K562 (cell line): ENCODE measurements at regions not wholly inside any gene's neighbourhood (a gene's known extent, or its start where the extent isn't known, plus 50 kb on each side); places are given as distances from the start of the nearest gene placed in this dataset.

Experiments
- ATAC-seq: fragments of 200-7000 bp; cut with Tn5 transposase; 3 replicates; pipeline ENCODE4 v1.9.1; 2020; ENCODE audit warnings: moderate library complexity
- BruUV-seq: library from RNA; stranded (reverse); fragments of 400-500 nt; replicated peaks from 2 replicates; lab custom pipeline; 2021; lab: Mats Ljungman, UMichigan
- CTCF ChIA-PET: fragments of 300-600 bp; formaldehyde crosslinking; extraction: SDS; loops from one replicate; lab custom pipeline; 2021; ENCODE audit warnings: low intra/inter-chr PET ratio; lab: Yijun Ruan, JAX
- POLR2A ChIA-PET: fragments of 300-600, 350-650 bp; sonication (Branson Sonifier 250); formaldehyde crosslinking; extraction: SDS; loops from one replicate; lab custom pipeline; 2021; ENCODE audit warnings: antibody characterized with exemption, inconsistent platforms; lab: Yijun Ruan, JAX
- DNase-seq, 4 experiments: peaks; one replicate each; pipeline versions ENCODE4 v3.0.0 to v3.0.0-alpha.2; 2011 to 2018; ENCODE audit warnings: low spot score in 3 of 4, mixed read lengths in 3 of 4; ENCODE audit errors: extremely low read depth in 1 of 4
- FAIRE-seq: peaks from 2 replicates; lab custom pipeline; 2011; peaks lifted over from hg19 to GRCh38; lab: Jason Lieb, UNC
- H2AFZ ChIP-seq: 2 replicates; pipeline ENCODE4 v1.6.0; 2011; ENCODE audit warnings: low read depth, low read length, control low read depth, inconsistent platforms
- H3K27ac ChIP-seq: fragments of 200-600 bp; 3 replicates; pipeline ENCODE4 v1.8.0; 2011; ENCODE audit warnings: low read depth, mild to moderate bottlenecking, control low read depth, inconsistent platforms, low read length, moderate library complexity, mixed read lengths; ENCODE audit errors: extremely low read depth
- H3K27me3 ChIP-seq, 2 experiments: fragments of 300-600 bp in 1 of 2; 2 replicates in 1 of 2; 3 replicates in 1 of 2; pipeline versions ENCODE4 v1.6.0 to v1.8.0; 2011; ENCODE audit warnings: inconsistent platforms in 2 of 2, low read length in 2 of 2, mild to moderate bottlenecking in 1 of 2, mixed read lengths in 1 of 2, moderate library complexity in 1 of 2; ENCODE audit not compliant: control insufficient read depth in 2 of 2, insufficient read depth in 2 of 2
- H3K36me3 ChIP-seq: fragments of 300-600 bp; 3 replicates; pipeline ENCODE4 v1.8.0; 2011; ENCODE audit warnings: mild to moderate bottlenecking, low read length, inconsistent platforms; ENCODE audit not compliant: control insufficient read depth, insufficient read depth
- H3K4me1 ChIP-seq, 2 experiments: fragments of 200-600 bp in 1 of 2; replicated peaks in 1 of 2; 2 replicates in 1 of 2; 3 replicates in 1 of 2; pipeline versions ENCODE4 v1.5.1 to v1.8.0; 2011; ENCODE audit warnings: inconsistent platforms in 2 of 2, low read length in 2 of 2, mild to moderate bottlenecking in 1 of 2, mixed read lengths in 1 of 2, moderate library complexity in 1 of 2; ENCODE audit not compliant: control insufficient read depth in 2 of 2, insufficient read depth in 2 of 2
- H3K4me2 ChIP-seq: 2 replicates; pipeline ENCODE4 v1.6.1; 2011; ENCODE audit warnings: low read length, control low read depth, inconsistent platforms, mixed read lengths; ENCODE audit not compliant: insufficient read depth
- H3K4me3 ChIP-seq: fragments of 200-600 bp; sonication (generic), shearing (Covaris generic); 2 replicates; pipeline ENCODE4 v1.5.1; 2016; ENCODE audit warnings: control low read depth, inconsistent platforms
- H3K79me2 ChIP-seq: fragments of 200-600 bp; 3 replicates; pipeline ENCODE4 v1.8.0; 2011; ENCODE audit warnings: low read length, inconsistent platforms; ENCODE audit not compliant: control insufficient read depth, insufficient read depth
- H3K9ac ChIP-seq, 2 experiments: 2 replicates each; pipeline versions ENCODE4 v1.6.0 to v1.6.1; 2011; ENCODE audit warnings: low read depth in 2 of 2, low read length in 2 of 2, control low read depth in 1 of 2, inconsistent platforms in 1 of 2, mild to moderate bottlenecking in 1 of 2, mixed read lengths in 1 of 2; ENCODE audit not compliant: insufficient read depth in 1 of 2
- H3K9me1 ChIP-seq: one replicate; pipeline ENCODE4 v1.6.0; 2011; ENCODE audit warnings: inconsistent platforms, mild to moderate bottlenecking, low read length, moderate library complexity; ENCODE audit not compliant: control insufficient read depth, insufficient read depth
- H3K9me3 ChIP-seq: replicated peaks from 2 replicates; pipeline ENCODE4 v1.5.1; 2011; ENCODE audit warnings: low read depth, low read length, inconsistent platforms; ENCODE audit not compliant: control insufficient read depth, insufficient read depth
- H4K20me1 ChIP-seq: replicated peaks from 2 replicates; pipeline ENCODE4 v1.6.1; 2011; ENCODE audit warnings: low read length, inconsistent platforms, mixed read lengths; ENCODE audit not compliant: control insufficient read depth, insufficient read depth
- CBFA2T3 ChIP-seq: fragments of 450-650 bp; IDR thresholded peaks from 2 replicates; pipeline ENCODE4 v1.6.1; 2017
- CHD4 ChIP-seq: fragments of 200-600 bp; sonication (generic); IDR thresholded peaks from 3 replicates; pipeline ENCODE4 v1.6.1; 2012; ENCODE audit warnings: low read depth, mild to moderate bottlenecking, mixed read lengths, low read length, inconsistent platforms; ENCODE audit not compliant: insufficient read depth, insufficient replicate concordance, poor library complexity, severe bottlenecking
- GTF2E2 ChIP-seq: fragments of 200-800 bp; sonication (Bioruptor generic); IDR thresholded peaks from 2 replicates; pipeline ENCODE4 v1.6.1; 2016; ENCODE audit warnings: missing genetic modification characterization, missing compliant biosample characterization
- HMG20B ChIP-seq: fragments of 250-450 bp; sonication (Bioruptor Pico); IDR thresholded peaks from 2 replicates; pipeline ENCODE4 v1.5.0; 2021; ENCODE audit warnings: mild to moderate bottlenecking
- HOMEZ ChIP-seq: fragments of 250-450 bp; sonication (Bioruptor Pico); IDR thresholded peaks from 2 replicates; pipeline ENCODE4 v1.4.0; 2020; ENCODE audit warnings: mild to moderate bottlenecking, moderate library complexity
- KDM1A ChIP-seq, 2 experiments: fragments of 450-650 bp; IDR thresholded peaks; 2 replicates each; pipeline ENCODE4 v1.6.1; 2016; ENCODE audit warnings: mild to moderate bottlenecking in 2 of 2
- NCOR1 ChIP-seq: fragments of 450-650 bp; IDR thresholded peaks from 2 replicates; pipeline ENCODE4 v1.6.1; 2016; ENCODE audit warnings: mild to moderate bottlenecking, moderate library complexity
- PKNOX1 ChIP-seq: fragments of 450-650 bp; IDR thresholded peaks from 2 replicates; pipeline ENCODE4 v1.6.1; 2016
- REST ChIP-seq, 2 experiments: fragments of 450-650 bp; formaldehyde crosslinking in 1 of 2; IDR thresholded peaks; 2 replicates each; pipeline versions ENCODE4 v1.4.0 to v1.6.1; 2014 to 2020; ENCODE audit warnings: mild to moderate bottlenecking in 2 of 2, borderline replicate concordance in 1 of 2, low read depth in 1 of 2
- RUNX1 ChIP-seq: sonication (generic); IDR thresholded peaks from 2 replicates; pipeline ENCODE4 v1.6.1; 2016; ENCODE audit warnings: antibody characterized with exemption, low read depth
- SMARCA4 ChIP-seq: fragments of 450-650 bp; IDR thresholded peaks from 2 replicates; pipeline ENCODE4 v1.6.1; 2016
- SMARCA5 ChIP-seq: fragments of 450-650 bp; IDR thresholded peaks from 2 replicates; pipeline ENCODE4 v1.6.1; 2016
- SMARCC2 ChIP-seq: fragments of 450-650 bp; IDR thresholded peaks from 2 replicates; pipeline ENCODE4 v1.6.1; 2017; ENCODE audit warnings: antibody characterized with exemption, moderate library complexity, mild to moderate bottlenecking, low read depth
- ZFP36 ChIP-seq: fragments of 150-350 bp; IDR thresholded peaks from 2 replicates; pipeline ENCODE4 v1.6.1; 2018; ENCODE audit warnings: low read length, low read depth; ENCODE audit not compliant: partially characterized antibody
- ZNF121 ChIP-seq: sonication (generic); formaldehyde crosslinking; conservative IDR thresholded peaks from 2 replicates; pipeline ENCODE4 v1.8.0; 2022; ENCODE audit warnings: missing genetic modification reagents
- WGBS: fragments of 100-300 bp; shearing (Covaris generic); methylation state at CpG from one replicate; pipeline ENCODE4 v1.1.6; 2016; ENCODE audit warnings: low coverage, mixed read lengths; ENCODE audit not compliant: insufficient coverage; ENCODE audit errors: missing lambda C conversion rate; 5-methylcytosine and 5-hydroxymethylcytosine counted together
- in situ Hi-C: fragments of 300-500 bp; cut with MboI; formaldehyde crosslinking; loops from 4 replicates; pipeline ENCODE4 v1.15.0; 2018; ENCODE audit warnings: inconsistent platforms, mixed read lengths
- intact Hi-C: fragments of 100-400 bp; cut with micrococcal nuclease; formaldehyde crosslinking; loops from 2 replicates; pipeline ENCODE4 v1.14.2; 2022

GRCh38 chr5:13249854-13250253 is 694.6 kb downstream of the DNAH5 start:
- in situ Hi-C loops, result no loop called here
- no peak for ATAC-seq
- ChIA-PET POLR2A (no interaction called here), CTCF (no interaction called here)
- intact Hi-C loops, result no loop called here
- no peak overlapping the region for H2AFZ ChIP-seq
- BruUV-seq, result no TSS peak
- no peak overlapping the region for H3K4me2 ChIP-seq
- no peaks in the 10 kb centered on the region for H3K27me3 ChIP-seq
- no peak overlapping the region for H3K27ac ChIP-seq
- H3K9me1 ChIP-seq, result no peaks in the 10 kb centered on the region
- H3K36me3 ChIP-seq, result no peaks in the 10 kb centered on the region
- no peak overlapping the region for H3K4me3 ChIP-seq
- no peak for DNase-seq
- no peaks in the 10 kb centered on the region for H3K4me1 ChIP-seq
- no peaks in the 10 kb centered on the region for H3K79me2 ChIP-seq
- no peaks in the 10 kb centered on the region for H4K20me1 ChIP-seq
- no peak for FAIRE-seq
- no peak overlapping the region for H3K9ac ChIP-seq
- no peaks in the 10 kb centered on the region for H3K9me3 ChIP-seq
- WGBS, result 0% methylated on average over 1 of the region's 1 CpG
- TF ChIP-seq KDM1A (IDR thresholded peaks at IDR 0.05) (no peak), SMARCA4 (no peak), SMARCC2 (no peak), GTF2E2 (no peak), REST (IDR thresholded peaks at IDR 0.05; ENCODE audit: borderline replicate concordance) (no peak), REST (CRISPR knock-in tag; IDR thresholded peaks at IDR 0.05; ENCODE audit: low read depth) (no peak), RUNX1 (no peak), CHD4 (no peak), PKNOX1 (no peak), CBFA2T3 (no peak), ZNF121 (no peak), NCOR1 (no peak), ZFP36 (no peak), SMARCA5 (no peak), HMG20B (CRISPR knock-in tag) (no peak), HOMEZ (CRISPR knock-in tag) (no peak)
